ENCODE measurements at regions not wholly inside any gene's neighbourhood (a gene's known extent, or its start where the extent isn't known, plus 50 kb on each side); places are given as distances from the start of the nearest gene placed in this dataset.

DNA sequence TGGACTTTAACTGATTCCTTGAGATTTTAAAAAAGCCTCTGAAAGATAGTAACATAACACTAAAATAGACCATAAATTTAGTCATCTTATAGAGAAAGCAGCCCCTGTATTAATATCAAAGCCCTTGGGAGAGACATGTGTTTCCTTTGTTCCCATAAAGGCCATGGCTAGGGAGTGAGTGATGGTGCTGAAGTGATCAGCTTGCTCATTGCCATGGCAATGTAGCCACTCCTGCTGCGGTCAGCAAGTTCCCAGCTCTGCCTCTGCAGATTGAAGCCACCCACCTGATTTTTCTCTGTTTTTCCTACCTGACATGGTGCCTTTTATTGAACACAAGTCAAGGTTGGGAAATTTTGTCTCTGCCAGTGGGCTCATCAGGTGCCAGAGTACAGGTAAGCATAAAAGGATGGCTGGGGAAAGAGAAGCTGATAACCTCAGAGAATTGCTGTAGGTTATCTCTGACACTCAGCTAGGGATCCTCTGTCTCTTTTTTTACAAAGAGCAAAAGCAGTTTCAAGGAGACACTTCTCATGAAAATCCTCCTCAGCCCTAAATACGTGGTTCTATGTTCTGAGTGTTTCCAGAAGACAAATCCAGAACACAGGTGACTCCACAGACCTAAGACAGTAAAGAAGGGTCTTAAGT lies 296.3 kb upstream of the NMUR2 start:
- H3K4me1 ChIP-seq (ENCODE audit: control insufficient read depth, extremely low read depth, insufficient read depth, low read length) = no peaks in the 10 kb centered on the region
- H3K36me3 ChIP-seq (ENCODE audit: control insufficient read depth in 2 of 2, extremely low read depth in 1 of 2, insufficient read depth in 2 of 2, low read length in 2 of 2) = no peaks in the 10 kb centered on the region
- H3K27me3 ChIP-seq (ENCODE audit: control insufficient read depth, extremely low read depth, insufficient read depth, low read length) = no peaks in the 10 kb centered on the region
- no peak overlapping the region for H3K4me2 ChIP-seq (ENCODE audit: control insufficient read depth, extremely low read depth, insufficient read depth, low read depth, low read length)
- FAIRE-seq (no peak), DNase-seq (ENCODE audit: low read depth, low spot score) (no peak)
- no peaks in the 10 kb centered on the region for H3K9me3 ChIP-seq (ENCODE audit: control insufficient read depth, low read depth, low read length)
- no peaks in the 10 kb centered on the region for H3K79me2 ChIP-seq (ENCODE audit: control insufficient read depth, insufficient read depth, low read length)
- H3K9ac ChIP-seq (ENCODE audit: control insufficient read depth, extremely low read depth, insufficient read depth, low read length) = no peak overlapping the region
- H2AFZ ChIP-seq (ENCODE audit: control insufficient read depth, low read length) = no peak overlapping the region
- H3K27ac ChIP-seq (ENCODE audit: control insufficient read depth, insufficient read depth, low read length) = no peak overlapping the region
- dilution Hi-C loops (cut with MboI; ENCODE audit: extremely low pct_ligation_motif_present, low sequenced_read_pairs) = no loop called here
- no peaks in the 10 kb centered on the region for H4K20me1 ChIP-seq (ENCODE audit: control insufficient read depth, extremely low read depth, insufficient read depth, low read length)
- TF ChIP-seq EZH2 (IDR thresholded peaks at IDR 0.05; ENCODE audit: low read length) = no peak
- TF ChIP-seq, protein P1, sequence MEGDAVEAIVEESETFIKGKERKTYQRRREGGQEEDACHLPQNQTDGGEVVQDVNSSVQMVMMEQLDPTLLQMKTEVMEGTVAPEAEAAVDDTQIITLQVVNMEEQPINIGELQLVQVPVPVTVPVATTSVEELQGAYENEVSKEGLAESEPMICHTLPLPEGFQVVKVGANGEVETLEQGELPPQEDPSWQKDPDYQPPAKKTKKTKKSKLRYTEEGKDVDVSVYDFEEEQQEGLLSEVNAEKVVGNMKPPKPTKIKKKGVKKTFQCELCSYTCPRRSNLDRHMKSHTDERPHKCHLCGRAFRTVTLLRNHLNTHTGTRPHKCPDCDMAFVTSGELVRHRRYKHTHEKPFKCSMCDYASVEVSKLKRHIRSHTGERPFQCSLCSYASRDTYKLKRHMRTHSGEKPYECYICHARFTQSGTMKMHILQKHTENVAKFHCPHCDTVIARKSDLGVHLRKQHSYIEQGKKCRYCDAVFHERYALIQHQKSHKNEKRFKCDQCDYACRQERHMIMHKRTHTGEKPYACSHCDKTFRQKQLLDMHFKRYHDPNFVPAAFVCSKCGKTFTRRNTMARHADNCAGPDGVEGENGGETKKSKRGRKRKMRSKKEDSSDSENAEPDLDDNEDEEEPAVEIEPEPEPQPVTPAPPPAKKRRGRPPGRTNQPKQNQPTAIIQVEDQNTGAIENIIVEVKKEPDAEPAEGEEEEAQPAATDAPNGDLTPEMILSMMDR (optimal IDR thresholded peaks at IDR 0.05 in 1 of 3, IDR thresholded peaks at IDR 0.05 in 1 of 3, conservative IDR thresholded peaks at IDR 0.05 in 1 of 3; ENCODE audit: extremely low read depth in 1 of 3, insufficient read depth in 2 of 3, low read length in 3 of 3) = no peak
- no peaks in the 10 kb centered on the region for H3K9me1 ChIP-seq (ENCODE audit: control insufficient read depth, extremely low read depth, insufficient read depth, low read length)
- H3K4me3 ChIP-seq (ENCODE audit: control insufficient read depth in 2 of 3, extremely low read depth in 1 of 3, insufficient read depth in 2 of 3, low read depth in 1 of 3, low read length in 3 of 3) = no peak overlapping the region

DNA sequence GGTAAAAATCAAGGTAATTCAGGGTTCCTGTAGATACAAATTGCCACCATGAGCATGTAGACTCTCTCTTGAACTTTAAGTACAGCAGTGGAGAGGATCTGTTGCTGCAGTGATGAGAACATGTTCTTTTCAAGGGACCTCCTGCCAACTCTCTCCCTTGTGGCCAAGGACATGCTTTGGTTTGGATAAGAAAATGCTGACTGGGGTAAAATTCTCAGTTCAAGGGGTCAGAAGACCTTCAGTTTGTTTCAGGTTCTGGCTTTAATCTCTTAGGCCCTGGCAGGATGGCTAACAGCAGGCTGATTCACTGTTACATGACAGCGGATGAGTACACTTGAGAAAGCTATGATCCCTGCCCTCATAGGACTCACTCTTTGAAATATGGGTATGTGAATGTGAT lies 299.2 kb upstream of the NMUR2 start:
- H3K9ac ChIP-seq (ENCODE audit: control insufficient read depth, extremely low read depth, insufficient read depth, low read length) = no peak overlapping the region
- DNase-seq (ENCODE audit: low read depth, low spot score) (no peak), FAIRE-seq (no peak)
- no peaks in the 10 kb centered on the region for H4K20me1 ChIP-seq (ENCODE audit: control insufficient read depth, extremely low read depth, insufficient read depth, low read length)
- H3K27ac ChIP-seq (ENCODE audit: control insufficient read depth, insufficient read depth, low read length) = no peak overlapping the region
- no peaks in the 10 kb centered on the region for H3K27me3 ChIP-seq (ENCODE audit: control insufficient read depth, extremely low read depth, insufficient read depth, low read length)
- TF ChIP-seq EZH2 (IDR thresholded peaks at IDR 0.05; ENCODE audit: low read length) = no peak
- TF ChIP-seq, protein P1 (optimal IDR thresholded peaks at IDR 0.05 in 1 of 3, IDR thresholded peaks at IDR 0.05 in 1 of 3, conservative IDR thresholded peaks at IDR 0.05 in 1 of 3; ENCODE audit: extremely low read depth in 1 of 3, insufficient read depth in 2 of 3, low read length in 3 of 3) = no peak
- no peaks in the 10 kb centered on the region for H3K4me1 ChIP-seq (ENCODE audit: control insufficient read depth, extremely low read depth, insufficient read depth, low read length)
- H3K4me3 ChIP-seq (ENCODE audit: control insufficient read depth in 2 of 3, extremely low read depth in 1 of 3, insufficient read depth in 2 of 3, low read depth in 1 of 3, low read length in 3 of 3) = no peak overlapping the region
- no peaks in the 10 kb centered on the region for H3K36me3 ChIP-seq (ENCODE audit: control insufficient read depth in 2 of 2, extremely low read depth in 1 of 2, insufficient read depth in 2 of 2, low read length in 2 of 2)
- H3K9me1 ChIP-seq (ENCODE audit: control insufficient read depth, extremely low read depth, insufficient read depth, low read length) = no peaks in the 10 kb centered on the region
- dilution Hi-C loops (cut with MboI; ENCODE audit: extremely low pct_ligation_motif_present, low sequenced_read_pairs) = no loop called here
- no peak overlapping the region for H2AFZ ChIP-seq (ENCODE audit: control insufficient read depth, low read length)
- no peak overlapping the region for H3K4me2 ChIP-seq (ENCODE audit: control insufficient read depth, extremely low read depth, insufficient read depth, low read depth, low read length)
- no peaks in the 10 kb centered on the region for H3K9me3 ChIP-seq (ENCODE audit: control insufficient read depth, low read depth, low read length)
- H3K79me2 ChIP-seq (ENCODE audit: control insufficient read depth, insufficient read depth, low read length) = no peaks in the 10 kb centered on the region
